Keratinocyte (primary cell): ENCODE measurements at regions not wholly inside any gene's neighbourhood (a gene's known extent, or its start where the extent isn't known, plus 50 kb on each side); places are given as distances from the start of the nearest gene placed in this dataset.

Experiments
- DNase-seq: peaks from one replicate; pipeline ENCODE4 v3.0.0-alpha.2; 2011; ENCODE audit warnings: low read depth, missing footprints, low spot score
- FAIRE-seq: peaks from 2 replicates; lab custom pipeline; 2011; peaks lifted over from hg19 to GRCh38; lab: Jason Lieb, UNC
- H2AFZ ChIP-seq: 2 replicates; pipeline ENCODE4 v1.6.0; 2012; ENCODE audit warnings: low read length, control low read depth, inconsistent platforms; ENCODE audit not compliant: control insufficient read depth
- H3K27ac ChIP-seq: 2 replicates; pipeline ENCODE4 v1.5.1; 2011; ENCODE audit warnings: low read length; ENCODE audit not compliant: control insufficient read depth, insufficient read depth
- H3K27me3 ChIP-seq: 3 replicates; pipeline ENCODE4 v1.6.0; 2011; ENCODE audit warnings: low read length; ENCODE audit not compliant: control insufficient read depth, insufficient read depth; ENCODE audit errors: extremely low read depth
- H3K36me3 ChIP-seq, 2 experiments: 2 replicates in 1 of 2; 3 replicates in 1 of 2; pipeline ENCODE4 v1.5.1; 2011; ENCODE audit warnings: low read length in 2 of 2, mild to moderate bottlenecking in 1 of 2; ENCODE audit not compliant: control insufficient read depth in 2 of 2, insufficient read depth in 2 of 2; ENCODE audit errors: extremely low read depth in 1 of 2
- H3K4me1 ChIP-seq: 3 replicates; pipeline ENCODE4 v1.5.1; 2011; ENCODE audit warnings: low read length; ENCODE audit not compliant: control insufficient read depth, insufficient read depth; ENCODE audit errors: extremely low read depth
- H3K4me2 ChIP-seq: 3 replicates; pipeline ENCODE4 v1.6.0; 2011; ENCODE audit warnings: low read depth, low read length; ENCODE audit not compliant: control insufficient read depth, insufficient read depth; ENCODE audit errors: extremely low read depth
- H3K4me3 ChIP-seq, 3 experiments: fragments of 200-600 bp in 1 of 3; sonication (generic) in 1 of 3; 2 replicates in 2 of 3; 3 replicates in 1 of 3; pipeline ENCODE4 v1.5.1; 2011 to 2016; ENCODE audit warnings: low read length in 3 of 3, mild to moderate bottlenecking in 3 of 3, control low read depth in 2 of 3, inconsistent platforms in 1 of 3, low read depth in 1 of 3, mixed read lengths in 1 of 3, mixed run types in 1 of 3, moderate library complexity in 1 of 3; ENCODE audit not compliant: control insufficient read depth in 2 of 3, insufficient read depth in 2 of 3; ENCODE audit errors: extremely low read depth in 1 of 3
- H3K79me2 ChIP-seq: 2 replicates; pipeline ENCODE4 v1.6.0; 2012; ENCODE audit warnings: low read length; ENCODE audit not compliant: control insufficient read depth, insufficient read depth
- H3K9ac ChIP-seq: 3 replicates; pipeline ENCODE4 v1.6.0; 2011; ENCODE audit warnings: low read length; ENCODE audit not compliant: control insufficient read depth, insufficient read depth; ENCODE audit errors: extremely low read depth
- H3K9me1 ChIP-seq: 3 replicates; pipeline ENCODE4 v1.6.0; 2011; ENCODE audit warnings: low read length; ENCODE audit not compliant: control insufficient read depth, insufficient read depth; ENCODE audit errors: extremely low read depth
- H3K9me3 ChIP-seq: 2 replicates; pipeline ENCODE4 v1.5.1; 2012; ENCODE audit warnings: low read depth, low read length; ENCODE audit not compliant: control insufficient read depth
- H4K20me1 ChIP-seq: 3 replicates; pipeline ENCODE4 v1.6.0; 2011; ENCODE audit warnings: low read length; ENCODE audit not compliant: control insufficient read depth, insufficient read depth; ENCODE audit errors: extremely low read depth
- CTCF ChIP-seq, 3 experiments: IDR thresholded peaks in 1 of 3; conservative IDR thresholded peaks in 1 of 3; optimal IDR thresholded peaks in 1 of 3; 2 replicates in 2 of 3; 3 replicates in 1 of 3; pipeline versions ENCODE3 to v1.5.1; 2011; ENCODE audit warnings: low read length in 3 of 3, mild to moderate bottlenecking in 3 of 3, moderate library complexity in 2 of 3, control low read depth in 1 of 3, inconsistent platforms in 1 of 3; ENCODE audit not compliant: insufficient read depth in 2 of 3; ENCODE audit errors: extremely low read depth in 1 of 3
- EZH2 ChIP-seq: IDR thresholded peaks from one replicate; pipeline ENCODE4 v1.6.1; 2012; ENCODE audit warnings: inconsistent platforms, mild to moderate bottlenecking, low read length, moderate library complexity
- dilution Hi-C: fragments of 300-500 bp; cut with MboI; formaldehyde crosslinking; loops from one replicate; pipeline ENCODE4 v1.7.0; 2020; ENCODE audit warnings: low sequenced_read_pairs; ENCODE audit not compliant: extremely low pct_ligation_motif_present

GRCh38 chr5:28430565-28431178 lies 1392.3 kb upstream of the CDH9 start:
- no peaks in the 10 kb centered on the region for H3K9me1 ChIP-seq
- H3K27ac ChIP-seq, result no peak overlapping the region
- no peak overlapping the region for H3K9ac ChIP-seq
- no peaks in the 10 kb centered on the region for H3K27me3 ChIP-seq
- H3K36me3 ChIP-seq, result no peaks in the 10 kb centered on the region
- H3K79me2 ChIP-seq, result no peaks in the 10 kb centered on the region
- no peaks in the 10 kb centered on the region for H4K20me1 ChIP-seq
- H3K4me2 ChIP-seq, result no peak overlapping the region
- no peak overlapping the region for H3K4me3 ChIP-seq
- dilution Hi-C loops, result no loop called here
- FAIRE-seq, result no peak
- TF ChIP-seq CTCF (optimal IDR thresholded peaks at IDR 0.05 in 1 of 3, IDR thresholded peaks at IDR 0.05 in 1 of 3, conservative IDR thresholded peaks at IDR 0.05 in 1 of 3; ENCODE audit: extremely low read depth in 1 of 3, insufficient read depth in 2 of 3, low read length in 3 of 3) (no peak), EZH2 (no peak)
- no peaks in the 10 kb centered on the region for H3K4me1 ChIP-seq
- no peak overlapping the region for H2AFZ ChIP-seq
- no peaks in the 10 kb centered on the region for H3K9me3 ChIP-seq
- DNase-seq, result no peak

GRCh38 chr5:28421141-28421540 lies 1382.8 kb upstream of the CDH9 start:
- no peak overlapping the region for H3K4me3 ChIP-seq
- no peak overlapping the region for H3K27ac ChIP-seq
- no peak for DNase-seq
- no peaks in the 10 kb centered on the region for H3K9me1 ChIP-seq
- no peaks in the 10 kb centered on the region for H3K36me3 ChIP-seq
- no peak for FAIRE-seq
- H3K4me1 ChIP-seq, result no peaks in the 10 kb centered on the region
- H2AFZ ChIP-seq, result no peak overlapping the region
- H3K27me3 ChIP-seq, result no peaks in the 10 kb centered on the region
- H3K4me2 ChIP-seq, result no peak overlapping the region
- dilution Hi-C loops, result no loop called here
- H3K9me3 ChIP-seq, result no peaks in the 10 kb centered on the region
- no peaks in the 10 kb centered on the region for H4K20me1 ChIP-seq
- no peaks in the 10 kb centered on the region for H3K79me2 ChIP-seq
- TF ChIP-seq CTCF (optimal IDR thresholded peaks at IDR 0.05 in 1 of 3, IDR thresholded peaks at IDR 0.05 in 1 of 3, conservative IDR thresholded peaks at IDR 0.05 in 1 of 3; ENCODE audit: extremely low read depth in 1 of 3, insufficient read depth in 2 of 3, low read length in 3 of 3), result no peak
- TF ChIP-seq EZH2, result no peak
- no peak overlapping the region for H3K9ac ChIP-seq
